ENCODE measurements at regions not wholly inside any gene's neighbourhood (a gene's known extent, or its start where the extent isn't known, plus 50 kb on each side); places are given as distances from the start of the nearest gene placed in this dataset.

GRCh38 chr11:8340296-8340695, 76.6 kb upstream of the LMO1 start:
- peak; percentile 56 to 64 (median 64) for DNase-seq

- DNase-seq, result no peak
Observed at GRCh38 chr11:8339592-8340022, 75.9 kb upstream of the LMO1 start.

- peak; percentile 53 to 78 (median 69) for DNase-seq
Observed at GRCh38 chr11:8338138-8338537, 74.5 kb upstream of the LMO1 start.

- DNase-seq, result no peak
Observed at GRCh38 chr11:8337130-8337795, 73.6 kb upstream of the LMO1 start.

- DNase-seq, result no peak
Observed at GRCh38 chr11:8336356-8337129, 72.9 kb upstream of the LMO1 start.

- no peak for DNase-seq
Observed at GRCh38 chr11:8335683-8336082, 72.0 kb upstream of the LMO1 start.

- no peak for DNase-seq
Observed at GRCh38 chr11:8335186-8335585, 71.5 kb upstream of the LMO1 start.

- DNase-seq, result peak; percentile 87 to 90 (median 87)
Observed at GRCh38 chr11:8333811-8334401, 70.2 kb upstream of the LMO1 start.

- DNase-seq, result no peak
Observed at GRCh38 chr11:8333376-8333775, 69.7 kb upstream of the LMO1 start.

GRCh38 chr11:8332891-8333290, 69.2 kb upstream of the LMO1 start:
- no peak for DNase-seq

GRCh38 chr11:8332196-8332595, 68.5 kb upstream of the LMO1 start:
- DNase-seq, result peak; percentile 59 to 67 (median 67)

- DNase-seq, result peak; percentile 68 to 73 (median 70)
Observed at GRCh38 chr11:8331767-8332166, 68.1 kb upstream of the LMO1 start.

GRCh38 chr11:8330896-8331295, 67.2 kb upstream of the LMO1 start:
- no peak for DNase-seq

GRCh38 chr11:8330404-8330803, 66.7 kb upstream of the LMO1 start:
- DNase-seq, result no peak

GRCh38 chr11:8329847-8330361, 66.2 kb upstream of the LMO1 start:
- no peak for DNase-seq

GRCh38 chr11:8329336-8329735, 65.7 kb upstream of the LMO1 start:
- DNase-seq, result no peak

- DNase-seq, result peak; percentile 98 to 99 (median 98)
Observed at GRCh38 chr11:8328848-8329330, 65.2 kb upstream of the LMO1 start.

- DNase-seq, result no peak
Observed at GRCh38 chr11:8328231-8328794, 64.6 kb upstream of the LMO1 start.

GRCh38 chr11:8327761-8328192, 64.1 kb upstream of the LMO1 start:
- peak; percentile 92 to 97 (median 93) for DNase-seq

- no peak for DNase-seq
Observed at GRCh38 chr11:8326337-8326736, 62.7 kb upstream of the LMO1 start.

GRCh38 chr11:8325591-8326304, 62.1 kb upstream of the LMO1 start:
- peak; percentile 34 to 43 (median 41) for DNase-seq

- no peak for DNase-seq
Observed at GRCh38 chr11:8323161-8323935, 59.7 kb upstream of the LMO1 start.
